KMS-11 (cell line): ENCODE measurements at regions not wholly inside any gene's neighbourhood (a gene's known extent, or its start where the extent isn't known, plus 50 kb on each side); places are given as distances from the start of the nearest gene placed in this dataset.
"Not testable (repeated sequence)": the region's sequence is repeated elsewhere in the genome, so short reads cannot be mapped to it uniquely, and the experiment has no call there.

Experiments
- H2AFZ ChIP-seq: fragments of 200-600 bp; sonication (generic); 2 replicates; pipeline ENCODE4 v1.6.1; 2016; ENCODE audit warnings: antibody characterized with exemption, mixed run types, low read depth
- H3K27ac ChIP-seq: fragments of 200-600 bp; sonication (generic); 2 replicates; pipeline ENCODE4 v1.6.1; 2016; ENCODE audit warnings: mild to moderate bottlenecking, mixed run types
- H3K27me3 ChIP-seq: fragments of 200-600 bp; sonication (generic); 2 replicates; pipeline ENCODE4 v1.6.1; 2017; ENCODE audit warnings: mild to moderate bottlenecking, low read depth, mixed run types, moderate library complexity; ENCODE audit not compliant: insufficient read depth
- H3K36me3 ChIP-seq: fragments of 200-600 bp; sonication (generic); 2 replicates; pipeline ENCODE4 v1.6.1; 2017; ENCODE audit warnings: mild to moderate bottlenecking, mixed run types; ENCODE audit not compliant: insufficient read depth
- H3K4me1 ChIP-seq: fragments of 200-600 bp; sonication (generic); 2 replicates; pipeline ENCODE4 v1.6.1; 2016; ENCODE audit warnings: mild to moderate bottlenecking, low read depth, mixed run types; ENCODE audit not compliant: poor library complexity, severe bottlenecking
- H3K4me2 ChIP-seq: fragments of 200-600 bp; sonication (generic); 2 replicates; pipeline ENCODE4 v1.7.0; 2016; ENCODE audit warnings: mild to moderate bottlenecking, mixed run types
- H3K4me3 ChIP-seq: fragments of 200-600 bp; sonication (generic); IDR thresholded peaks from 2 replicates; pipeline ENCODE4 v1.6.1; 2017; ENCODE audit warnings: low read depth, low read length, mixed read lengths; ENCODE audit not compliant: insufficient read depth
- H3K79me2 ChIP-seq: fragments of 200-600 bp; sonication (generic); 2 replicates; pipeline ENCODE4 v1.6.1; 2016; ENCODE audit warnings: low read depth, mixed run types; ENCODE audit not compliant: insufficient read depth
- H3K9ac ChIP-seq: fragments of 200-600 bp; sonication (generic); 2 replicates; pipeline ENCODE4 v1.6.1; 2016; ENCODE audit warnings: mild to moderate bottlenecking, mixed run types
- H4K20me1 ChIP-seq: fragments of 200-600 bp; sonication (generic); 2 replicates; pipeline ENCODE4 v1.6.1; 2016; ENCODE audit warnings: mild to moderate bottlenecking, mixed run types; ENCODE audit not compliant: insufficient read depth

GRCh38 chr9:41367301-41367700, 178.2 kb upstream of the ZNG1F start:
- H2AFZ ChIP-seq, H3K27ac ChIP-seq, H3K4me3 ChIP-seq, H4K20me1 ChIP-seq, H3K4me2 ChIP-seq, H3K36me3 ChIP-seq, H3K79me2 ChIP-seq, H3K4me1 ChIP-seq, H3K27me3 ChIP-seq, H3K9ac ChIP-seq: not testable (repeated sequence)

- H3K4me3 ChIP-seq, H2AFZ ChIP-seq, H4K20me1 ChIP-seq, H3K4me1 ChIP-seq, H3K27ac ChIP-seq, H3K36me3 ChIP-seq, H3K9ac ChIP-seq, H3K79me2 ChIP-seq, H3K27me3 ChIP-seq, H3K4me2 ChIP-seq: not testable (repeated sequence)
Measured at GRCh38 chr9:41361790-41362189, 172.7 kb upstream of the ZNG1F start.

GRCh38 chr9:41359116-41359515, 170.0 kb upstream of the ZNG1F start:
- H3K4me2 ChIP-seq, H4K20me1 ChIP-seq, H3K36me3 ChIP-seq, H3K79me2 ChIP-seq, H3K4me3 ChIP-seq, H3K4me1 ChIP-seq, H3K27ac ChIP-seq, H3K27me3 ChIP-seq: not testable (repeated sequence)
- Histone ChIP-seq H3K9ac (peak overlapping the region; percentile 25; the same call in 1 of the 2 replicates), H2AFZ (peak overlapping the region; percentile 57; the same call in 1 of the 2 replicates)

- H3K4me3 ChIP-seq, H3K27me3 ChIP-seq, H3K36me3 ChIP-seq, H3K27ac ChIP-seq, H3K4me2 ChIP-seq, H3K79me2 ChIP-seq, H3K4me1 ChIP-seq, H4K20me1 ChIP-seq: not testable (repeated sequence)
- Histone ChIP-seq H3K9ac (peak overlapping the region; percentile 25; the same call in 1 of the 2 replicates), H2AFZ (peak overlapping the region; percentile 57; the same call in 1 of the 2 replicates)
Measured at GRCh38 chr9:41358682-41359081, 169.6 kb upstream of the ZNG1F start.

DNA sequence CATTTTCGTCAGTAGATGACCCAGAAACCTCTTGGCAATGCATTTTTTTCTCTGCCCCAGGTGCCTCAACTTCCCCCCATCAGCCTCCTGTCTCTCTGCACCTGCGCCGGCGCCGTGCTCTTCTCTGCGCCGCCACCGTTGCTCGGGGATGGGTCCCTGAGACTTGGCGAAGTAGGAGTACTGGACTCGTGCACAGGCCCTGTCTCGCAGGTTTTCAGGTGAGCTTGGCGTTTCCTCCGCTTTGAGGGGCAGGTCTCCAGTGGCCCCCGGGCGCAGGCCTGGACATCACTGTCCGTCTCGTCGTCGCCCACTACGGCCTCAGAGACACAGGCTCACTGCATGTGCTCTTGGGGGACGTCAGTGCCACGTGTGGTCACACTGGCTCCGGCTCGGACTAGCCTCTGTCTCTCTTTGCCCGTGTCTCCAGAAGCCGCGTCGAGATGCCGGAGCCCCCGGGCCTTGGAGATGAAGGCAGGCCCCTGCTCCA, 168.8 kb upstream of the ZNG1F start:
- not testable (repeated sequence) for H3K4me3 ChIP-seq, H3K27ac ChIP-seq, H3K4me1 ChIP-seq, H2AFZ ChIP-seq, H4K20me1 ChIP-seq, H3K27me3 ChIP-seq, H3K36me3 ChIP-seq, H3K79me2 ChIP-seq
- H3K9ac ChIP-seq = peak overlapping the region; percentile 53; the same call in 1 of the 2 replicates
- H3K4me2 ChIP-seq = 0 out of 2 replicates have a peak overlapping the region, but pooled peaks have one; percentile 39

DNA sequence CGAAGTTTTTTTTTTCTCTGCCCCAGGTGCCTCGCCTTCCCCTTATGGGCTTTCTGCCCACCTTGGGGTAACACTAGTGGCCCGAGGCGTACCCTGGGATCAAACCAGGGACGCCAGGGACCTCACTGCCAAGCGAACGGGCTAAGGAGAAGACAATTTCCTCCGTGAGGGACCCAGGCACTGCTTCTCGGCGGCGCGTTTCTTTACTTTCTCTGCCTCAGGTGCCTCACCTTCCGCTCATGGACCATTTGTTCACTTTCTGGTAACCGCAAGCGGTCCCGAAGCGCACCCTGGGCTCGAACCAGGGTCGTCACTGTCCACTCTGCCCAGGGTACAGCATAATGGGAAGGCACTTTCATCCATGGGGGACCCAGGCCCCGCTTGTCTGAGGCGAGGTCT, 168.2 kb upstream of the ZNG1F start:
- not testable (repeated sequence) for H3K4me3 ChIP-seq, H3K4me1 ChIP-seq, H4K20me1 ChIP-seq, H3K4me2 ChIP-seq, H3K79me2 ChIP-seq, H3K9ac ChIP-seq, H3K36me3 ChIP-seq, H3K27me3 ChIP-seq, H2AFZ ChIP-seq
- peak overlapping the region; percentile 36; the same call in 1 of the 2 replicates for H3K27ac ChIP-seq

DNA sequence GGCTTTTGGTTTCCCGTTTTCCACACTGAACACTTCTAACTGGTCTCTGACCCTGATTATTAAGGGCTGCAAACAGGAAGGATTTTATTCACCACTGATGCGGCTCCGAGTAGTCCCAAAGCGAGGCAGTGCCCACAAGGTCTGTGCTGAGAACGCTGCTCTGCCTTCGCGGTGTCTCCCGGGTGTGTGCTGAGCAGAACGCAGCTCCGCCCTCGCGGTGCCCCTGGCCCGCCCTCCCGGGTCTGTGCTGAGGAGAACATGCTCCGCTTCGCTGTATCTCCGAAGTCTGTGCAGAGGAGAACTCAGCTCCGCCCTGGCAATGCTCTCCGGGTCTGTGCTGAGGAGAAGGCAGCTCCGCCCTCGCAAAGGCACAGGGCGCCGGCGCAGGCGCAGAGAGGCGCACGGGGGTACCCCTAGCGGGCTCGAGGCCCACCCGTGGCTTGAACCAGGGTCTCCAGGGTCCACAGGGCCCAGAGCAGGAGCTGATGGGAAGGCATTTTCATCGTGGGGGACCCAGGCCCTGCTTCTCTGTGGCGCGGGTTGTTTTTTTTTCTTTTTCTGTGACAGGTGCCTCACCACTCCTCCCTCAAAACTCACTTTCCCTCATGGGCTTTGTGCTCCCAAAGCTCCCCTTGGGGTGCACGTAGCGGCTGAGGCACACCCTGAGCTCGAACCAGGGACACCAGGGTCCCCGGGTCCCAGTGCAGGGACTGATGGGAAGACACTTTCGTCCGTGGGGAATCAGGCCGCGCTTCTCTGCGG, 167.7 kb upstream of the ZNG1F start:
- not testable (repeated sequence) for H3K4me1 ChIP-seq, H3K79me2 ChIP-seq, H4K20me1 ChIP-seq, H3K9ac ChIP-seq, H3K27me3 ChIP-seq, H2AFZ ChIP-seq, H3K4me3 ChIP-seq, H3K4me2 ChIP-seq, H3K36me3 ChIP-seq
- peak overlapping the region; percentile 59 for H3K27ac ChIP-seq

GRCh38 chr9:41355712-41356450, 166.8 kb upstream of the ZNG1F start:
- H3K9ac ChIP-seq, H3K4me1 ChIP-seq: not testable (repeated sequence)
- H3K27ac ChIP-seq = peak overlapping the region; percentile 59; the same call in 1 of the 2 replicates

DNA sequence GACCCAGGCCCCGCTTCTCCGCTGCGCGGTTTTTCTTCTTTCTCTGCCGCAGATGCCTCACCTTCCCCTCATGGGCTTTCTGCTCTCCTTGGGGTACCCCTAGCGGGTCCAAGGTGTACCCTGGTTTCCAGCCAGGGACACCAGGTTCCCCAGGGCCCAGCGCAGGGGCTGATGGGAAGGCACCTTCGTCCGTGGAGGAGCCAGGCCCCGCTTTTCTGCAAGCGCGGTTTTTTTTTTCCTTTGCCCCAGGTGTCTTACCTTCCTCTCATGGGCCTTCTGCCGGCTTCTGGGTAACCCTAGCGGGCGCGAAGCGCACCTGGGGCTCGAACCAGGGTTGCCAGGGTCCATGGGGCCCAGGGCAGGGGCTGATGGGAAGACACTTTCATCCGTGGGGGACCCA, 165.9 kb upstream of the ZNG1F start:
- not testable (repeated sequence) for H3K27me3 ChIP-seq, H4K20me1 ChIP-seq, H3K36me3 ChIP-seq, H3K4me1 ChIP-seq, H3K79me2 ChIP-seq, H2AFZ ChIP-seq, H3K4me2 ChIP-seq, H3K4me3 ChIP-seq, H3K9ac ChIP-seq
- H3K27ac ChIP-seq = peak overlapping the region; percentile 45

More at GRCh38 chr9:41355712-41356450, 166.8 kb upstream of the ZNG1F start:
- not testable (repeated sequence) for H3K36me3 ChIP-seq, H4K20me1 ChIP-seq, H2AFZ ChIP-seq, H3K27me3 ChIP-seq, H3K4me2 ChIP-seq, H3K4me3 ChIP-seq, H3K79me2 ChIP-seq
